Activated naive CD8-positive, alpha-beta T cell treated with anti-CD3 and anti-CD28 coated beads, Interleukin-2, amount 50 U/mL, for 16 hours (primary cell): ENCODE measurements at regions not wholly inside any gene's neighbourhood (a gene's known extent, or its start where the extent isn't known, plus 50 kb on each side); places are given as distances from the start of the nearest gene placed in this dataset.

Experiments
- DNase-seq: peaks from one replicate; pipeline ENCODE4 v3.0.0-alpha.2; 2020; ENCODE audit warnings: low read depth, low spot score

- no peak for DNase-seq
These were observed 137.6 kb downstream of the RBFOX3 start for GRCh38 chr17:79473111-79473875.

- DNase-seq: no peak
These were observed 140.1 kb downstream of the RBFOX3 start for GRCh38 chr17:79470754-79471153.

- no peak for DNase-seq
These were observed 141.2 kb downstream of the RBFOX3 start for GRCh38 chr17:79469646-79470045.

GRCh38 chr17:79468183-79468944 lies 142.5 kb downstream of the RBFOX3 start:
- no peak for DNase-seq

DNA sequence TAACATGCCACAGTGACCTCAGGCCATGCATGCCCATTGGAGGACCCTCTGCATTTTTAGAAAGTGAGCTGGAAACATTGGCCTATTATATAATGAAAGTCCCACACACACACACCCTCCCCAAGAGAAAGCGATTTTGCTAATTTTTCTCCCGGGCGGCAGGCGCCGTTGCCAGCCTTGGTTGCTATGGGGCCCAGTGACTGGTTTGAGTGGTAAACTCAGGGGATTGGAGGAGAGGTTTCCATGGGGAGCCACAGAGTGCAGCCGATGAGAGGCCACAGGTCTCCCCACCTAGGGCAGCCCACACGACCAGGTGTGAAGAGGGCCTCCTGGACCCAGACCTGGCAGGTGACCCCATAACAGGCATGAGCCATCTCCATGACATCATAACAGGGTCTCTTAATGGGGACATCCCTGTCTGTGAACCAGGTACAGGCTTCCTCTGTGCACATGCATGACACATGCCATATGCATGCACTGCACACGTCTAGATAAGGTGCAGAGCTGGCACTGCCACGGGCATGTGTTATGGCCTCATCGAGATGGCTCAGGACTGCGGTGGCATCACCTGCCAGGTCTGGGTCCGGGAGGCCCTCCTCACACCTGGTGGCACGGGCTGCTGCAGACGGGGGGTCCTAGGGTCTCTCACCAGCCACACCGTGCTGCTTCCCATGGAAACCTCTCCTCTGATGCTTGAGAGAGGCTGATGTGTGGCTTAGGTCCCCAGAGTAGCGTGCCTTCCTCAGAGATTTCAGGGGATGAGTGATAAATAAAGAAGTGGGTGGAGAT lies 144.1 kb downstream of the RBFOX3 start:
- no peak for DNase-seq

DNA sequence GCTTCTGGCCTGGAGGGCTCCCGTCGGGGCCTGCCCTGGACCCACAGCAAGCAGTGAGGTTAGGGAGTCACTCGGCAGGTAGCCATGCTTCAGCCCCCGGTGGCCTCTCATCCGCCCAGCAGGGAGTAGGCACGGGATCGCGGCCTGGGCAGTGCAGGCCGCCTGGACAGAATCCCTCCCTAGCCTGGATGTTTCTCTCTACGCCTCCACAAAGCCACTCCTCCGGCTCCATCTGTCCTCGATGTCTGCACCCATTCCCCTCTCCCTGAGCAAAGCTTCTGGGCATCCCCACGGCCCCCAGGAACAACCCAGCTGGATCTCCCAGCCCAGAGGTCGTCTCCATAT lies 145.2 kb downstream of the RBFOX3 start:
- DNase-seq: no peak

DNA sequence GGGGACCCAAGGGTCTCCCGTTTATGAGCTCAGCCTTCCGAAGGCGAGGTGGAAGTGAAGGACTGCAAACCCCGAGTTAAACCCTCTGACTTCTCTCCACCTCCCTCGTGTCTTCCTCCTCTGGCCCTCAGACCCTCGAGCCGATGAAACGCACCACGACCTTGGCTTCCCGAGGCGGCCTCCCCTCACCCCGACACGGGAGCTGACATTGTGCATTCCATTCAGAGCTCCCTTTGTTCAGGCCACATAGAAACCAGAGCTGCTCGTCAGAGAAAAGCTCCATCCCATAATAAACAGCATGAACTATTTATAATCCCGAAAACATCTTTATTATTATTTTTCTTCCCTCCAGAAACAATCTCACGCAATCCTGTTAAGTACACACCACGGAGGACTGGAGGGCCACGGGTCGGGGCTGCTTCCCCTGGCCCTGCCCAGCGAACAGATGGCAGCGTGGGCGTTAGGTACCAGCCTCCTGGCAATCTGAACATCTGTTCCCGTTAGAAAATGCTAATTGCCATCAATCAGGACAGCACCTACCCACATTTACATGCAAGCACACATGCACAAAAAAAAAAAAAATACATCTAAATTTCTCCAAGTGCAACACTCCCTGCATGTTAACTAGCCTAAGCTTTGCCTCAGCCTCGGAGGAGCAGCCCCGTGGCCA lies 145.7 kb downstream of the RBFOX3 start:
- DNase-seq: no peak

DNA sequence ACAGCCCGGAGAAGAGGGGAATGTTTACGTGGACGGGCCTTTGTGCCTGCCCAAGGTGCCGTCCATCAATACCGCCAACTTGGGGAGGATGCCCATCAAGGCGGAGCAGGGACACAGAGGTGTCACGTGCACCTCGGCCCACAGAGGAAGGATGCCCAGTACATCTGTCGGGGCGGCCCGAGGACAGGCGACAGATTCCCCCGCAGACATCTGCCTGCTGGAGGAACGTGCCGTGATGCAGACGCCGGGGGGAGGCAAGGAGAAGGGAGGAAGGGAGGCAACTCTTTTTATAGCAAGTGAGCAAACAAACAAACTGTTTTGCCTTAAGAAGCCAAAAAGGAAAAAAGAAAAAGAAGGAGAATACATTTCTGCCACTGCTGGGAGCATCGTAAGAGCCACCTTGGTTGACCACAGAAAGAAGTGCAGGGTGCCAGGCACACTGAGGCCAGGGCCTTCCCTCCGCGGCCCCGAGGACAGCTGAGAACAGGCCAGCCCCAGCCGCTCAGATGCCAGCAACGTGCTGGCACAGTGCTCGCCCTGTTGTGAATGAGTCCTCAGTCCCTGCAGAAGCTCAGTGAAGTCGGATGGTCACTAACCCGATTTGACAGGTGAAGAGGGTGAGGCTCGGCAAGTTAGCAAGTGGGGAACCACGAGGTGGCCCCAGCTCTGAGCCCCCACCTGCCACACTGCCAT lies 146.4 kb downstream of the RBFOX3 start:
- DNase-seq: no peak

DNA sequence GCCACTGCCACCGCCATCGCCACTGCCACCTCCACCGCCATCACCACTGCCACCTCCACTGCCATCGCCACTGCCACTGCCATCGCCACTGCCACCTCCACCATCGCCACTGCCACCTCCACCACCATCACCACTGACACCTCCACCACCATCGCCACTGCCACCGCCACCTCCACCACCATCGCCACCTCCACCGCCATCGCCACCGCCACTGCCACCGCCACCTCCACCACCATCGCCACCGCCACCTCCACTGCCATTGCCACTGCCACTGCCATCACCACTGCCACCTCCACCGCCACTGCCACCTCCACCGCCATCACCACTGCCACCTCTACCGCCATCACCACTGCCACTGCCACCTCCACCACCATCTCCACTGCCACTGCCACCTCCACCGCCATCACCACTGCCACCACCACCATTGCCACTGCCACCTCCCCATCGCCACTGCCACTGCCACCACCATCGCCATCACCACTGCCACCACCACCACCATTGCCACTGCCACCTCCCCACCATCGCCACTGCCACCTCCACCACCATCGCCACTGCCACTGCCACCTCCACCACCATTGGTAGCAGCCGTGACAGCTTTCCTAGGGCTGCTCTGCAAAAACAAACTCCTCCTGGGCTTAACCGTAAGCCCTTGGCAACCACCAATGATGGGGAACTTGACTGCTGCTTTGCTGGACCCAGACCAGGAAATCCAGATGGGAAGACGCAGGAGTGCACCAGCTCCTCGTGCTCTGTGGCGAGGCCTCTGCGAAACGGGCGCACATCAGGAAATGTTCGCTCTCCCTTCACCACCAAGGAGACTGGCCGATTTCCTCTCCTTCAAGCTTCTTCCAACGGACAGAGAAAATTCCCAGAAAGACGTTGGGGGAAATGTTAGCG lies 147.2 kb downstream of the RBFOX3 start:
- DNase-seq: no peak

- no peak for DNase-seq
These were observed 149.8 kb downstream of the RBFOX3 start for GRCh38 chr17:79461041-79461440.

GRCh38 chr17:79459846-79460245 lies 151.0 kb downstream of the RBFOX3 start:
- DNase-seq: no peak

GRCh38 chr17:79459003-79459655 lies 151.7 kb downstream of the RBFOX3 start:
- DNase-seq: no peak

GRCh38 chr17:79458356-79458755 lies 152.5 kb downstream of the RBFOX3 start:
- DNase-seq: no peak

DNA sequence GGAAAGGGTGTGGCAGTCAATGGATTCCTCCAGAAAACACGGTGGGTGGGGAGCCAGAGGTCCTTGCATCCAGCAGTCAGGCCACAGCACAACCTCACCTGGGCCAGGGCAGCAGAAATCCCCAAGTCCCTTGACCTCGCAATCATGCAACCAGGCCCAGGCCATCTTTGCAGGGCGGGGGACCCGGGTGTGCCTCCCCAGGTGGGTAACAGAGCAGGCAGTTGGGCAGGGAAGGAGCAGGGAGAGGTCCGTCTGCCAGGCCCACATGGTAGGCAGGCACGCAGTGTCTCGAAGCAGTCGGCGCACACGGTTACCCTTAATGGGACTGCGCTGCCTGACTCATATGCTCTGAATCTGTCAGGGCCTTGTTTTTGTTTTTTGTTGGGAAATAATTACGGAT lies 153.0 kb downstream of the RBFOX3 start:
- DNase-seq: no peak

GRCh38 chr17:79457376-79457775 lies 153.5 kb downstream of the RBFOX3 start:
- no peak for DNase-seq

DNA sequence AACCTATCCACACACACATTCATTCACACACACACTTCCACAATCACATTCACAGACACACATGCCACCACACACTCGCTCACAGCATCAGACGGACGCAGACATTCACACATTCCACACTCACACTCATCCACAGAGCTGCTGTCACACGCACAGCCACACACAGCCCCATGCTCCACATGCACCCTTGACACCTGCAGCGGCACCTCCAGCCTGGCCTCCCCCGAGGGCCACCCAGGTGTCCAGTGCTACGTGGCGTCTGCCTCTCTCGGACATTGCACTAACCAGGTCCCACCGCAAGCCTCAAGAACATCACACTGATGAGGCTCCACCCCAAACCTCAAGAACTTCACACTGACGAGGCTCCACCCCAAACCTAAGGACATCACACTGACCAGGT lies 155.2 kb downstream of the RBFOX3 start:
- DNase-seq: no peak

GRCh38 chr17:79454826-79455225 lies 156.0 kb downstream of the RBFOX3 start:
- DNase-seq: no peak

DNA sequence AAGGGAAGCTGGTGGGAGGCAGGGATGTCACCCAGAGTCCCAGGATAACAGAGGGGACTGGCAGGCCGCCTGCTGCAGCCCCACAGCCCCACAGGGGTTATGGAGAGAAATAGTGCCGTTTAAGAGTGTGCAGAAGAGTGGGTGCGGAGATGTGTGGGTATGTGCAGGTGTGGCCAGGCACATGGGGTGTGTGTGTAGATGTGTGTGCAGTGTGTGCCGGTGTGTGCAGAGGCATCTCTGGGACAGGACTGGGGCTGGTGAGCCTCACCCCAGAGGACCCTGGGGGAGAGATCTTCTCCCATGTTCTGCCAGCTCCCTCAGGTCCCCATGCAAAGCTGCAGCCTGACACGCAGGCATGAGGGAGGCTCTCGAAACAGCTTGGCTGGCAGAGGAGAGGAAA lies 157.4 kb downstream of the RBFOX3 start:
- DNase-seq: no peak

DNA sequence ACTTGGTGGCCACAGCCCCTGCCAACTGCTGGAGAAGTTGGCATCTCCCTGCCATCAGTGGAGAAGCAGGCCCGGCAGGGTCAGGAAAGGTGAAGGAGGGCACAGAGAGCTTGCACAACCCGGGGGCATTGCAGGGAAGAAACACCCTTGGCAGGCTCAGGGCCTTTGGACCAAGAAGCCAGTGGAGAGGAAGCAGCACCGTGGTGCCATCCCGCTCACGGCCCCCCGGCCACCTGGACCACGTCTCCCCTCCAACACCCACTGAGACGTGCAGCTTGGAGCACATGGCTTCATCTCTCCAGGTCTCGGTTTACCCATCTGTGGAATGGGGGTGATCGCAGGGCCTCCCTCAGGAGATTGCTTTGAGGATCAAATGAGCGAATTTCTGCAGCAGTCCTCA lies 158.1 kb downstream of the RBFOX3 start:
- no peak for DNase-seq

DNA sequence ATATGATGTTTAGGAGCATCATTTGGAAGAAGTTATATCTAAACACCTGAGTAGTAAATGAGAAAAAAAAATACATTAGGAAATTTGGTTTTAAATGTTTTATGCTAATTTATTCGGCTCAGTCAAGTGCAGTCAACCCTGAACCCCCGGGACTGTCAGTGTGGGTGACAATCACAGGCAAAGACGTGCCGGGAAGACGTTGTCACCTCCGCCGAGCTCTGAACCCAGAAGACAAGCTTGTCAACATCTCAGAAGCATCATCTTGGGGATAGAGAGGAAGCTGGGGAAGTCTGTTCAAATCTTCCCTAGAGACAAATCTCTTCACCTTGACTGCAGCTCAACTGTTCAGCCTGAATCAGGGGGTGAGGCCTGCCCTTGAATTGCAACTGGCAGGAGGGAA lies 159.7 kb downstream of the RBFOX3 start:
- no peak for DNase-seq
